ENCODE measurements at regions not wholly inside any gene's neighbourhood (a gene's known extent, or its start where the extent isn't known, plus 50 kb on each side); places are given as distances from the start of the nearest gene placed in this dataset.

DNA sequence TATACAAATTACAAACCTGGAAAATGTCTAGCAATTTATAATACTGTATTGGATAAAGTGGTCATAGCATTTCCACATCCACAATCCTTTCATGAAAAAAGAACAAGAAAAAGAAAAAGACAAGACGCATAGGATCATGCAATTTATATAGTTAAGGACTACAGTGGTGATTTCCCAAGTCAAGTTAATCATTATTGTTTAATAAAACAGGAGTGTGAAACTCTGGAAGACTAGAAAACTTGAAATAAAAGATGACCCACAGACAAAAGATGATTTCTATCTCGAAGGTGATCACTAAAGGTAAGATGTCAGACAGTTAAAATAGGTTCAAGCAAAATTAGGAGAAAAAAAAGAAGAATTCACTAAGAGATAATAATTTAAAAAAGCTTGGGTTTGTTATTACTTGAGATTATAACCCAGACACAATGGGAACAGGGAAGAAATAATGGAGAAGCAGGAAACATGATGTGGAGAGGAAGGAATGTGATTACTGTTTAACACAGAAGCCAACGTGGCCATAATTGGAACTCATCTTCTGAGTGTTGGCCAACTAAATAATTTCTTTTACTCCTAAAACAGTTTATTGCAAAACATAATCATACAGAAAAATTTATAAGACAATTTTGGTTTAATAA, 441.2 kb upstream of the ANO3 start:
- DNase-seq, result no peak

DNA sequence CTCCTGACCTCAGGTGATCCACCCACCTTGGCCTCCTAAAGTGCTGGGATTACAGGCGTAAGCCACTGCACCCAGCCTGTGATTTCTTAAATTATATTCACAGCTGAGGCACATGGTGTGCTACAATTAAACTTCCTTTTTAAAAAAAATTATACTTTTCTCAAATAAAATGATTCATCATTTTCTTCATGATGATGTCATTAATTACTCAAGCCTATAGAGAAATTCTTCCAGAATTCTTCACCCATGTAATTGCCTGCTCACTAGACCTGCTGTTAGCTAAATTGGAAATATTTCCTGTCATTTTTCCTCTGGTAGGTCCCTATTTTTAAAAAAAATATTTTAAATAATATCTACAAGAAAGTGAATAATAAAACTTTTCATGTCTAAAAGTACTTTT, 440.0 kb upstream of the ANO3 start:
- DNase-seq, result no peak

DNA sequence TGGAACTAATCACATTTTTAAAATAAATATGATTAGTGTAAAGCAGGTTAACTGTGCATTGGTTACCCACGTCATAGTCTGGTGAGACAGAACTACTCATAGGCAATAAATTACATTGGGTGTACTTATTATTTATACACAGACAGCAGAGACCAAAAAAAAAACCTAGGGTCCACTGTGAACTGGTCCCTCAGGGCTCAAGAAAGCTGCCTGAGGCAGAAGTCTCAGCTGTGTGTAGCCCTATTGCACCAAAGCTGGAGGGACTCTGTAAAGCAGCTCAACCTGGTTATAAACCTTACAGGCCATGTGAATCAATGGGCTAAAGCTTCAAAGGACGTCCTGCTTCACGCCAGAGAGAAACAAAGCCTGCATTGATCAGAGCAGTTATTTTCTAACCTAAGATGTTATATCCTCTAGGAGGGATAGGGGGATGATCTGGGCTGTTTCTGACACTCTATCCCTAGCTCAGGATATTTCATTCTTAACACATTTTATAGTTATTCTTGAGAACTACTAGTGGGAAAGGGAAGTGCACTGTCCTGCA, 432.2 kb upstream of the ANO3 start:
- DNase-seq, result no peak

DNA sequence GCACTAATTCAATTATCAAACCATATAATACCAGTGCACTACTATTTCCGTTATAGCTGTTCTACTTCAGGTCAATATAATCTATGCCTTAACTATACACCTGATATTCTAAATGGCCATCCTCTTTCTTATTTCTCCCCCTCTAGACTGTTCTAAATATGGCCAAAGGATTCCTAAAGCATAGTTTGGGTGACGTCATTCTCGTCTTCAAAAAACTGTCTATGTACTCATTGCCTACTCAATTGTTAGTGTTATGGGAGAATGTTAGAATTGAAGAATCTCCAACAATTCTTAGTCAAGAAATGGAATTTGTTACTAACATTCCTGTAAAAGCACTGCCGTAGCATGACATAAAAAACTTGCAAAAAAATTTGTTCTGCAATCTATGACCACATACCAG, 431.1 kb upstream of the ANO3 start:
- DNase-seq, result no peak

DNA sequence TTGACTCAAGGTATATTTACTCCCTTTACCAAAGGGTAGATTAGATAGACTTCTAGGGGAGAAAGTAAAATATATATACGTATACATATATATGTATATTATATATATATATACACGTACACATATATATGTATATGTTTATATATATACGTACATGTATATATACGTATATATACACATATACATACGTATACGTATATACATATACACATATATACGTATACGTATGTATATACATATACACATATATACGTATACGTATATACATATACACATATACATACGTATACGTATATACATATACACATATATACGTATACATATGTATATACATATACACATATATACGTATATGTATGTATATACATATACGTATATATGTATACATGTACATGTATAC, 430.5 kb upstream of the ANO3 start:
- no peak for DNase-seq

DNA sequence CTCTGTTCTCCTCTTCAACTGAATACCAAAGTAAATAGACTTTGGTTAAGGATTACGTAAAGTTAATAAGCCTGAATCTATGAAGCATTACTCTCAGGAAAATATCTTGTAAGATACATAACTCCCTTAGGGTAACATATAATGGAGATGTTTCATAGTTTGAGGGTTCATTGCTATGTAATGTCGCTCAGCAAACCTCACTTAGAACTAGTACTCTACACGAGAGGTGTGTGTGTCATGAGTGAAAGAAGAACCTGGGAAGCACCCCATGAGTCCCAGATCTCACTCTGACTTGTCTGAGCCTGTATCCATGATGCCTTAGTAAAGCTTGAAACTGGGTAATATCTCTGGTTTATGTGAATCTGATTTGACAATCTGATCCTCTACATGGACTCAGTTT, 429.5 kb upstream of the ANO3 start:
- DNase-seq, result no peak

DNA sequence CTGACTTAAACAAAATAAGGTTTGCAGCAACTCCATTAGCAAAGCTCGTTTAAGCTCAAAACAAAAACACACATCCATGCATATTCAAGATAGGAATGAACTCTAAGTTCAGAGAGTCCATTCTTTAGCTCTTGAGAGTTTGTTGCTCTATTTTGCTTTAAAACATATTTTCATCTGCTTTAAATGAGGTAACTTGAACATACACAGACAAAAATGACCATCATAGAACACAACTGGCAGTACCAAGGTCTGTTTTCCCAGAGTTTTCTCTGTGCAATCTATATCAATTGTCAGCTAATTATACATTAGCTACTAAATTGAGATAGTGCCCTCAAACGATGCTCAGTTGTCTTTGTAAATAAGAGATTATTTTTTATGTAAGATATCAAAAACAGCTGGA, 423.2 kb upstream of the ANO3 start:
- no peak for DNase-seq

DNA sequence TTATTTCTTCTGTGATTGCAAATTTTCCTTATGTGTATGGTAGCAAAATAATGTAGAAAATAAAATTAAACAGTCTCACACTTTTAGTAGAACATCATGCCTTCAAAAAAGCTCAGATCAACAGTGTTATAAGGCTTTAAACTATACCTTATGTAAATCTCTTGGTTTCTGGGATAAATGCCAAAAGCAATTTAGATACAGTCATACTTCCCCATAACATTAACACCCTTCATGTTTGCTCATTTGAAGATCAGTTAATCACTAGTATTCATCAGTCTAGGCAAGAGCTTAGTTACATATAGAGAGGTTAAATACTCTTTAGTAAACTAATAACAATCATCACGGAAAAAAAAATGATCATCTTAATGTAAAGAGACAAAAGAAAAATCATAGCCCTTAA, 421.8 kb upstream of the ANO3 start:
- DNase-seq, result no peak

DNA sequence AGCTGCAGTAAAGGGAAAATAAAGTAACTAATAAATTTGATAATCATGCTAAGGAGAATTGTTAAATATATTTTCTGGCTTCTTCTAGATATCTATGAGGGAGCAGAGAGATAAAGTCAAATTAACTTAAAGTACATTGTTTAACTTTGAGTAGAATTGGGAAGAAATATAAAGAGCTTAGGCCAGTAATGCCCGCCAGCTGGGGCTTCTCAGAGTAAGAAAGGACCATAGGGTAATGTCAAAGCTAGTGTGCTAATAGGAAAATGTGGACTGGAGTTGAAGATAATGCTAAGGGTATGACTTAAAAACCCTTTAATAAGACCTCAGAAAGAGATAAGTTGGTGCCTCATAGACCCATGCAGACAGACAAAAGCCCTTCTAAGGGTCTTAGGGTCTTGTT, 411.6 kb upstream of the ANO3 start:
- no peak for DNase-seq

DNA sequence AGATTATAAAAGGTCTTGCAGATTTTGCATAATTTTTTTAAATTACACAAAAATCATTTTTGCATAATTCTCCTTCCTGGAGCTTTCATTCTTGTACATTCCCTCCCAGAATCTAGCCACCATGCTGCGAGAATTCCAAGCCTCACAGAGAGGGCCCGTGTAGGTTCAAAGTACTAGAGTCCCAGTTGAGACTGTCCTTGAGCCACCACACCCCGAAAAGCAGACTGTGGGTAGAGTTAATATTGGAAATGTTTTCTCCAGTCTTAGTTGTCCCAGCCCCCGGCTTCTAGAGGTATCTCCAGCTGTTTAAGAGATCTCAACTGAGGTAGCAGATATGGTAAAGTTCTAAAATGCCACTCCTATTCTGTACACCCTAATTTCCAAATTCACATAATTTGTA, 407.3 kb upstream of the ANO3 start:
- no peak for DNase-seq

DNA sequence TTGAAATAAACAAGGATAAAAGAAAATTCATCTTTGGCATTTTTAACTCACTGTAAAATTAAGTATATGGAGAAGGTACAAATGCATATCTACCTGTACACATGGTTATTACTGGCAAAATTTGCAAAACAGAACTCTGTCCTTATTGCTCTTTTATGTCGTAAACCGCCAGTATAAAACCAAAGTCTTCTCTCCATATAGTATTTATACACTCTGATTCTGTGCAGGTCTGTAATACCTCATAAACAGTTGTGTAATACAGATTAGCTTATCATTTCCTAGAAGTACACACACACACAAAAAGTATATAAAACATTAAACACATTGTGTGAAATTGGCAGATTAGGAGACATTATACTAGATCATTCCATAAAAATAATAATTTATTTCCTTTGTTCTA, 406.6 kb upstream of the ANO3 start:
- no peak for DNase-seq

DNA sequence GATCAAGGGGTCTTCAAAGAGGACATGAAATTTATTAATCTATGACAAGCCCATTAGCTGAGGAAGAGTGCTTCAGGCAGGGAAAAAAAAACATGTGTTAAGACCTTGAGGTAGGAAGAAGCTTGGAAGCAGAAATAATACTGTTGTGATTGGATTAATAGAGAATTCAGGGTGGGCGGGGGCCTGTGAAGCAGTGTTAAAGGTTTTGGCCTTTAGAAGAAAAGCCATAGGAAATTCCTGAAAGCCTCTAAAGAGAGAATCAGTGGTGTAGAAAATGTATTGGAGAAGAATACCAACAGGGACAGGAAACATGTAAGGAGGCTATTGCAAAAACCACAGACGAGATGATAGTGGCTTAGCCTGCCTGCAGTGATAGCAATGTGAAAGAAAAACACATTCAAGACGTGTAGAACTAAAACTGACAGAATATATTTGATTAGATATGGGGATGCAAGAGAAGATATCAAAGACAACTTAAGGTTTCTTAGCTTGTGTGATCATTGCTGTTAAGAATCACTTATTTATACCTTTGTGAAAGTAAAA, 404.4 kb upstream of the ANO3 start:
- no peak for DNase-seq

DNA sequence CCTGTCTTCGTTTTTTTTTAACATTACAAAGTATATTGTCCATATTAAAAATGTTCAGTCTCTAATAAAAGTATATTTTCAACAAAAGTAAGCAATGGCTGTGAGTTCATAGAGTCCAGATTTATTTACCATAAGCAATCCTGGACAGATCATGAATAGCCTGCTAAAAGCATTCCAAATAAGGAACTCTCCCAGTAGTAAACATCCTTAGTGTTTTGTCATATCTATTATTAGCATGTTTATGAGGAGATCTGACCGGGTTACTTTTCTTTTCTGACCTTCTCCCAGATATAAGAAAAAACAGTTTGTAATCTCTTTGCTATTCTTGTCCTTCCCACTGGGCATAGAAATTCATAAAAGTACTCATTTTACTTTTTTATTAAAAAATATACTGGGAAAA, 403.9 kb upstream of the ANO3 start:
- no peak for DNase-seq

DNA sequence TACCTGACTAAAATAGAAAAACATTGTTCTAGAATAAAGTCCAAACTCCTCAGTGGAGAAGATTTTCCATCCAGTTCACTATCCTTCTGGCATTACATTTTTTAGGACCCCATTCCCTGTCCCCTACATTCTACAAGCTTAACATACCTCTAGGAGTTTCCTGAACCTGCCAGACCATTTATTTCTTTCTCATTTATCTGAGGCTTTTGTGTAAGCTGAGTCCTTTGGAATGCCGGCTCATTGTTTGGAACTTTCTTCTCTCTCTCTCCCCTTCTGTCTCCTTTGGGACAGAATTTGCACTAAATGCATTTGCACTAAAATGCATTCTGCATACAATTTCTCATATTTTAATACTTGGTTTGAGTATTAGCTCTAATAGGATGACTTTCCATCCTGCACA, 393.0 kb upstream of the ANO3 start:
- DNase-seq, result no peak

DNA sequence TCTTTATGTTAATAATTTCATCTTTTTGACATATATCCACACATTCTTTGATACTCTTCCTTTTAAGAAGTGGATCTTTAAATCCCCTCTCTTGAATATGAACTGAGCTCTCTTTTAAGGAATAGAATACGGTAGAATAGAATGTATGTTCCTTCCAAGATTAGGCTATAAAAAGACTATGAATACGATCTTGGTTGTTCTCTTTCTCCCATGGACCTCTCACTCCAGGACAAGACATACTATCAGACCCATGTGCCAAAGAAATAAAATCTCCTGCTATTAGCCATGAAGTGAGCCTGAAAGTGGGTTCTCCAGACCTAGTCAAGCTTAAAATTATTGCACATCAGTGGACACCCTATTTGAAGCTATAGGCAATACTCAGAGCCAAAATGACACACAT, 392.2 kb upstream of the ANO3 start:
- no peak for DNase-seq

DNA sequence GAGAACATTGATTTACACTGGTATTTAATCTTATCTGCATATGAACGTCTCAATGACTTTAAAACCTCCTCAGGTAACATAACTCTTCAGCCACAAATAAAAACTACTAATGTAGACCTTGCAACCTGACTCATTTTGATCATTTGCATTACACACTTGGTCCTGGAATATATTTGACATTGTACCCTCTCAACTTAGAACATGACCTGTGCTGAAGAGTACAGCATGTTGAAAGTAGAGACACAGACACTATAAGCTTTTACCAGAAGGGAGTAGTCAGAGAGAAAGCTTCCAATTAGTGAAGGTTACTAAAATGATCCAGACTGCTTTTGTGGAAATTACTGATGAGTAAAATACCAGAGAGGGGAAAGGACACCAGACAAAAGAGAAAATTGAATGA, 390.6 kb upstream of the ANO3 start:
- DNase-seq, result no peak

DNA sequence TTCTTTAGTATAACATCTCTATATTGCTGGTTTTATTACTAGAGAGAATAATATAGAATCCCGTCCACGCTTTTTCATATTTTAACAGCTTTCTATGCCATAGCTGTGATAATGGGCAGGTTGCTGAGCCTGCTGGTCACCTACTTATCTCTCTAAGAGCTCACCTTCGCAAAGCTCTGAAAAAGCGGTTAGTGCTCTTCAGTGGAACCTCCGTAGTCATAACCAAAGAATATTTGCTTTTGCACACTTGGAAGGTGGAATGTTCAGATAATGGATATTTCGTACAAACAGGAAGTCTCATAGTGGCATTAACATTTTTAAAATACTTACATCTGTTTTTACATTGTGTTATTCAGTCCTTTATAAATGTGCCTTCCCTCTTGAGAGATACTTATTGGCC, 388.9 kb upstream of the ANO3 start:
- no peak for DNase-seq

DNA sequence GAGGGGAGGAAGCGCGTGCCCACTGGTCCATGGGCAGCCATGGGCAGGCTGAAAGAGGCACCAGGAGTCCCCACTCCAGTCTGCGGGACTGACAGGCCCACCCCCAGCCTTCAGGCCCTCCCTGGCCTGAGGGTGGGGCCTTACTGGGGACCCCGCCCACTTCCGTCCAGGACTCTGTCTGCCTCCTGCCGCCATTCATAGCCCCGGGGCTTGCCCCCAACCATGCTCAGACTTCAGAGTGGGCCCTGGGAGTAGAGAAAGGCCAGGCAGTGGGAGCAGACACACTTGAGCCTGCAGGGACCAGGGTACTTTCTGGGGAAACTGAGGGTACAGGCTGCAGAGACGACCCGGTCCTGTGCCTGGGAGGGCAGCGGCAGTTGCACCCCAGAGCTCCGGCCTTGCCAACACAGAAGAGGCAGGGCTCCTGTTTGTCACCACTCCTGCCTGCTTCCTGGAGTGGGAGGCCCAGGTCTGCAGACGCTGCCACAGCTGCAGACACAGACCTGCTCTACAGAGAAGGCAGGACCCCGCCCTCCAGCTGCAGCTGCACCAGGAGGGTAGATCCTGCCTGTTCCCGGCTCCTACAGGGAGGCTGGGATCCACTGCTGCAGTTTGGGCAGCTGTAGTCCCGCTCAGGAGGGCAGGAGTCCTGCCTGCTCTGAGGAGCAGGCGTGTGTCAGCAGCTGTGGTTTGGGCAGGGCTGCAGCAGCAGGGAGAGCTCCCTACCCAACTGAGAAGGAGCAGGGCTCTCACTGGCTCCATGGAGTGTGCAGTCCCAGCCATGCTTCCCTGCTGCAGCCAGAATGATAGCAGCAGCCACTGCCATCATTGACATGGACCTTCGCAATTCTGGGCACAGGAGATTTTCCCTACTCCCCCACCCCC, 387.9 kb upstream of the ANO3 start:
- DNase-seq, result no peak

DNA sequence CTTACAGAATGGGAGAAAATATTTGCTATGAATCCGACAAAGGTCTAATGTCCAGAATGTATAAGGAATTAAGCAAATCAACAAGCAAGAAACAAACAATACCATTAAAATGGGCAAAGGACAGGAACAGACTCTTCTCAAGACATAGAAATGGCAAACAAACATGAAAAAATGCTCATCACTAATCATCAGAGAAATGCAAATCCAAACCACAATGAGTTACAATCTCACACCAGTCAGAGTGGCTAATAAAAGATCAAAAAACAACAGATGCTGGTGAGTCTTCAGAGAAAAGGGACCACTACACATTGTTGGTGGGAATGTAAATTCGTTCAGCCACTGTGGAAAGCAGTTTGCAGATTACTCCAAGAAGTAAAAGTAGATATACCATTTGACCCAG, 382.0 kb upstream of the ANO3 start:
- no peak for DNase-seq

DNA sequence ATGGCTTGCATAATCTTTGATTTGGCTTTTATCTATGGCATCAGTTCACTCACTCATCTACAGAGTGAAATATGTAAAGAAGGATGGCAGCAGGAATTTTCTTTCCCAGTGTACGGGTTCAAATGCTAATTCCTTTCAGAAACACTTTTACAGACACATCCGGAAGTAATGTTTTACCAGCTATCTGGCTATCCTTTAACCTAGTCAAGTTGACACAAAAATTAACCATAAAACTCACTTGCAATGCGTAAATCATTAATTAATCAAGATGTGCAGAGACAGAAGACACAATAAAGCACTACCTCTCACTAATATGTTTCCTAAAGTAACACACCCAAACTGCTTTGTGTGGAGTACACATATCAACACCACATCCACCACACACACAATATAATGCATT, 378.9 kb upstream of the ANO3 start:
- DNase-seq, result no peak

DNA sequence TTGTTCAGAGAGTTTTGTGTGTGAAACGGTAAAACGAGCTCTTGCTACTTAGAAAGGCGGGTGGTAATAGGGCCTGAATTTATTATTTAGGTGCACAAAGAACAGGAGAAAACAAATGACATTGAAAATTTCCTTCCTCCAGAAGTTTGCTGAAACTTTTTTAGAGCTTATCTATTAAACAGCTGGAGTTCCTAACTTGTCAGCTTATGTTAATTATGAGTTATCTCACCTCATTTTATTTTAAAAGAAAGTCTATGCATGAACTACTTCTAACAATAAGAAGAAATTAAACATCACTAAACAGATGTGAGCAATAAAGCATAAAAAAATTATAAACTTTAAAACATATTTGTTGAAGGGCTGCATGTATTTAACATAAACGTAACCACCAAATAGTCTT, 373.9 kb upstream of the ANO3 start:
- no peak for DNase-seq

DNA sequence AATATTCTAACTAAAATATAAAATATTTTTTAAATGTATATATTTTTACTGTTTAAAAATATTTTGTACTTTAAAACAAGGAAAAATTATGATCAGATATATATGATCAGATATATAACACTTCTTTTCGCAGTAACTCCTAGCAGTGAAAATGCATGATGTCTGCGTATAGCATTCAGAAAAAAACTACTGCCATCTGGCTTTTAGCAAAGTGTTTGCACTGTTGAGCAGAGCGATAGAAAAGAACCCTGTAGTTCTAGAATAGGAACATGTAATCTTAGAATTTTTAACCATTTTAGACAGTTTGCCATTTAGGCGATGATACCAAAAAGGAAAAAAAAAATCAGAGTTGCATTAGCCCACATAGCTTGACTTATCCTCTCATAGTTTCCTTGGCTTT, 370.4 kb upstream of the ANO3 start:
- no peak for DNase-seq

DNA sequence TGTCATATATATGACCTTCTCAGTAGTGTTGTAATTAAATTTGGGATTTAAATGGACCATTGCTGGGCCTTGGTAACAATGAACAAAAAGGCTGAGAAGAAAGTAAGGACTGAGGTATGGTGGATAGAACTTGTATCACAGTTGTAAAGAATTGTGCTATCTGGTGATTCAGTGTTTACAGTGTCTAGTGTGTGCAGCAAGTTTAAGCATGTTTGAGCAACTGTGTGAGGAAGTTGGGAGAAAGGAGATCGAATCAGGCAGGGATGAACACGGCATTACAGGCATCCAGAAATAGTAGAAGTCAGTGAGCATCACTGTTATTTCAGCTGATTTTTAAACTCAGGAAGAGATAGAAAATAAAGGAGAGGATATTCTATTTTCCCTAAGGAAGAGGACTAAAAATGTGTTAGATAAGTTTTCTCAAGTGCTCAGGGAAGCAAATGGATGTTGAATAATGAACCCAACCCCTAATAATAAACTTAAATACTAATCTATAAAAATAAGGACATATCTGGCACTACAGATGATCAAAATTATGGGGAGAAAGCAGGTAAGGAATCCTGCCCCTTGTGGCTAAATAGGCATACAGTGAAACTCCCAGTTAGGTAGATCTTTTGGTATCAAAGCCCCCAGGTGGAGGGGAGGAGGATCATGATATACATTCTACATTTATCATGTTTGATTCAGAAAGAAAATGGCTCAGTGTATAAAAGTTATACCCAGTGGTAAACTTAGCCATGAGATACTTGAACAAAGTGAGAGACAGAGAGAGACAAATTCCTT, 361.0 kb upstream of the ANO3 start:
- DNase-seq, result no peak

All from left kidney (tissue), 1 donor.